ENCODE measurements at regions not wholly inside any gene's neighbourhood (a gene's known extent, or its start where the extent isn't known, plus 50 kb on each side); places are given as distances from the start of the nearest gene placed in this dataset.

GRCh38 chr7:46534664-46535588, 613.9 kb upstream of the IGFBP3 start:
- peak in 4 of 11 donors; percentile 38 to 70 (median 44) for DNase-seq (ENCODE audit: extremely low read depth in 1 of 11, low read depth in 9 of 11, low spot score in 4 of 11)

GRCh38 chr7:46533946-46534345, 612.9 kb upstream of the IGFBP3 start:
- DNase-seq (ENCODE audit: extremely low read depth in 1 of 11, low read depth in 9 of 11, low spot score in 4 of 11) = no peak

GRCh38 chr7:46532571-46532970, 611.5 kb upstream of the IGFBP3 start:
- no peak for DNase-seq (ENCODE audit: extremely low read depth in 1 of 11, low read depth in 9 of 11, low spot score in 4 of 11)

- DNase-seq (ENCODE audit: extremely low read depth in 1 of 11, low read depth in 9 of 11, low spot score in 4 of 11) = no peak
Measured at GRCh38 chr7:46530081-46530750, 609.1 kb upstream of the IGFBP3 start.

GRCh38 chr7:46527360-46527759, 606.3 kb upstream of the IGFBP3 start:
- DNase-seq (ENCODE audit: extremely low read depth in 1 of 11, low read depth in 9 of 11, low spot score in 4 of 11) = no peak

- DNase-seq (ENCODE audit: extremely low read depth in 1 of 11, low read depth in 9 of 11, low spot score in 4 of 11) = no peak
Measured at GRCh38 chr7:46525876-46526275, 604.8 kb upstream of the IGFBP3 start.

GRCh38 chr7:46524350-46524749, 603.3 kb upstream of the IGFBP3 start:
- DNase-seq (ENCODE audit: extremely low read depth in 1 of 11, low read depth in 9 of 11, low spot score in 4 of 11) = no peak

- DNase-seq (ENCODE audit: extremely low read depth in 1 of 11, low read depth in 9 of 11, low spot score in 4 of 11) = no peak
Measured at GRCh38 chr7:46522354-46522906, 601.4 kb upstream of the IGFBP3 start.

GRCh38 chr7:46518713-46519112, 597.6 kb upstream of the IGFBP3 start:
- no peak for DNase-seq (ENCODE audit: extremely low read depth in 1 of 11, low read depth in 9 of 11, low spot score in 4 of 11)

GRCh38 chr7:46515844-46516590, 594.9 kb upstream of the IGFBP3 start:
- DNase-seq (ENCODE audit: extremely low read depth in 1 of 11, low read depth in 9 of 11, low spot score in 4 of 11) = peak in 5 of 11 donors; percentile 60 to 76 (median 73)

- DNase-seq (ENCODE audit: extremely low read depth in 1 of 11, low read depth in 9 of 11, low spot score in 4 of 11) = no peak
Measured at GRCh38 chr7:46513447-46513848, 592.4 kb upstream of the IGFBP3 start.

- no peak for DNase-seq (ENCODE audit: extremely low read depth in 1 of 11, low read depth in 9 of 11, low spot score in 4 of 11)
Measured at GRCh38 chr7:46512891-46513413, 591.9 kb upstream of the IGFBP3 start.

- DNase-seq (ENCODE audit: extremely low read depth in 1 of 11, low read depth in 9 of 11, low spot score in 4 of 11) = no peak
Measured at GRCh38 chr7:46511442-46512215, 590.6 kb upstream of the IGFBP3 start.

GRCh38 chr7:46508583-46508982, 587.5 kb upstream of the IGFBP3 start:
- peak in 2 of 11 donors; percentile 25 to 54 for DNase-seq (ENCODE audit: extremely low read depth in 1 of 11, low read depth in 9 of 11, low spot score in 4 of 11)

- no peak for DNase-seq (ENCODE audit: extremely low read depth in 1 of 11, low read depth in 9 of 11, low spot score in 4 of 11)
Measured at GRCh38 chr7:46507560-46507959, 586.5 kb upstream of the IGFBP3 start.

- no peak for DNase-seq (ENCODE audit: extremely low read depth in 1 of 11, low read depth in 9 of 11, low spot score in 4 of 11)
Measured at GRCh38 chr7:46494441-46494840, 573.4 kb upstream of the IGFBP3 start.

- no peak for DNase-seq (ENCODE audit: extremely low read depth in 1 of 11, low read depth in 9 of 11, low spot score in 4 of 11)
Measured at GRCh38 chr7:46494028-46494427, 573.0 kb upstream of the IGFBP3 start.

- no peak for DNase-seq (ENCODE audit: extremely low read depth in 1 of 11, low read depth in 9 of 11, low spot score in 4 of 11)
Measured at GRCh38 chr7:46493196-46493595, 572.1 kb upstream of the IGFBP3 start.

Measured in renal cortex interstitium (tissue), 11 donors.